Retinal pigment epithelial cell (primary cell): ENCODE measurements at regions not wholly inside any gene's neighbourhood (a gene's known extent, or its start where the extent isn't known, plus 50 kb on each side); places are given as distances from the start of the nearest gene placed in this dataset.

Experiments
- DNase-seq: peaks from one replicate; pipeline ENCODE4 v3.0.0-alpha.2; 2010; ENCODE audit warnings: low read depth
- H3K4me3 ChIP-seq: 2 replicates; pipeline ENCODE4 v1.5.1; 2011; ENCODE audit warnings: mild to moderate bottlenecking, low read length, control low read depth, moderate library complexity
- CTCF ChIP-seq: conservative IDR thresholded peaks from 2 replicates; pipeline ENCODE4 v1.5.1; 2011; ENCODE audit warnings: low read depth, low read length, control low read depth, inconsistent platforms

- no peak overlapping the region for H3K4me3 ChIP-seq
- TF ChIP-seq CTCF: no peak
- DNase-seq: no peak
These were observed 248.4 kb downstream of the GLI2 start for GRCh38 chr2:120984046-120984445.

- no peak overlapping the region for H3K4me3 ChIP-seq
- no peak for TF ChIP-seq CTCF
- DNase-seq: no peak
These were observed 248.9 kb downstream of the GLI2 start for GRCh38 chr2:120984452-120985173.

- H3K4me3 ChIP-seq: no peak overlapping the region
- DNase-seq: no peak
- no peak for TF ChIP-seq CTCF
These were observed 249.7 kb downstream of the GLI2 start for GRCh38 chr2:120985174-120985996.

- no peak for TF ChIP-seq CTCF
- no peak for DNase-seq
- no peak overlapping the region for H3K4me3 ChIP-seq
These were observed 250.5 kb downstream of the GLI2 start for GRCh38 chr2:120985997-120986651.

- no peak for DNase-seq
- TF ChIP-seq CTCF: no peak
- H3K4me3 ChIP-seq: no peak overlapping the region
These were observed 251.4 kb downstream of the GLI2 start for GRCh38 chr2:120986898-120987650.

GRCh38 chr2:120988051-120988699 lies 252.5 kb downstream of the GLI2 start:
- TF ChIP-seq CTCF: no peak
- DNase-seq: no peak
- no peak overlapping the region for H3K4me3 ChIP-seq
